ENCODE measurements at regions not wholly inside any gene's neighbourhood (a gene's known extent, or its start where the extent isn't known, plus 50 kb on each side); places are given as distances from the start of the nearest gene placed in this dataset.

GRCh38 chr15:70566989-70567388, 196.4 kb downstream of the UACA start:
- Histone ChIP-seq H3K4me3 (no peak overlapping the region), H3K9me3 (replicated peaks; ENCODE audit: control insufficient read depth, insufficient read depth, low read depth, low read length) (no peaks in the 10 kb centered on the region), H3K79me2 (ENCODE audit: control insufficient read depth, insufficient read depth, low read length) (no peaks in the 10 kb centered on the region), H3K9ac (ENCODE audit: insufficient read depth in 1 of 2, low read depth in 2 of 2, low read length in 2 of 2) (no peak overlapping the region), H3K4me2 (ENCODE audit: insufficient read depth, low read length) (no peak overlapping the region), H3K4me1 (replicated peaks in 1 of 2; ENCODE audit: control insufficient read depth in 2 of 2, insufficient read depth in 2 of 2, low read length in 2 of 2) (no peaks in the 10 kb centered on the region), H3K9me1 (ENCODE audit: control insufficient read depth, insufficient read depth, low read length) (no peaks in the 10 kb centered on the region), H3K27ac (ENCODE audit: extremely low read depth, low read depth, low read length) (no peak overlapping the region), H3K36me3 (ENCODE audit: control insufficient read depth, insufficient read depth, low read length) (no peaks in the 10 kb centered on the region), H3K27me3 (ENCODE audit: control insufficient read depth in 2 of 2, insufficient read depth in 2 of 2, low read length in 2 of 2) (peaks cover 0 to 27% of the 10 kb centered on the region in 2 experiments; a peak in 3 of 5 replicates), H4K20me1 (replicated peaks; ENCODE audit: control insufficient read depth, insufficient read depth, low read length) (no peaks in the 10 kb centered on the region), H2AFZ (ENCODE audit: low read depth, low read length) (no peak overlapping the region)
- TF ChIP-seq SPI1 (IDR thresholded peaks at IDR 0.05; ENCODE audit: borderline replicate concordance, low read depth, low read length) (no peak), ATF2 (CRISPR knock-in tag; IDR thresholded peaks at IDR 0.05) (no peak), RBM15 (IDR thresholded peaks at IDR 0.05; ENCODE audit: insufficient read depth, low read length) (no peak), RFX7 (CRISPR knock-in tag; IDR thresholded peaks at IDR 0.05) (no peak), ERF (CRISPR knock-in tag; IDR thresholded peaks at IDR 0.05) (no peak), ARID3B (CRISPR knock-in tag; IDR thresholded peaks at IDR 0.05; ENCODE audit: borderline replicate concordance) (no peak), ZNF75A (CRISPR knock-in tag; IDR thresholded peaks at IDR 0.05) (no peak), OTX1 (CRISPR knock-in tag; IDR thresholded peaks at IDR 0.05) (no peak), NFXL1 (CRISPR knock-in tag; IDR thresholded peaks at IDR 0.05) (no peak), MAFF (IDR thresholded peaks at IDR 0.05; ENCODE audit: low read length) (no peak)
- 1% methylated on average over 11 of the region's 11 CpGs for WGBS (ENCODE audit: insufficient coverage, low coverage, missing lambda C conversion rate)
- intact Hi-C loops (cut with micrococcal nuclease): no loop called here
- BruUV-seq (replicated peaks): no TSS peak
- in situ Hi-C loops (cut with MboI): no loop called here
- no peak for FAIRE-seq
- ChIA-PET CTCF (ENCODE audit: low intra/inter-chr PET ratio) (no interaction called here), POLR2A (no interaction called here)
- ATAC-seq: no peak
- DNase-seq (ENCODE audit: extremely low read depth in 1 of 4, low spot score in 3 of 4): no peak
